GM10266 (cell line): ENCODE measurements at regions not wholly inside any gene's neighbourhood (a gene's known extent, or its start where the extent isn't known, plus 50 kb on each side); places are given as distances from the start of the nearest gene placed in this dataset.
"Not testable (repeated sequence)": the region's sequence is repeated elsewhere in the genome, so short reads cannot be mapped to it uniquely, and the experiment has no call there.

ENCODE experiments used
- DNase-seq: peaks from one replicate; pipeline ENCODE4 v3.0.0; 2012; ENCODE audit errors: extremely low spot score
- CTCF ChIP-seq: IDR thresholded peaks from 2 replicates; pipeline ENCODE4 v1.5.1; 2012; ENCODE audit warnings: mild to moderate bottlenecking, low read depth; ENCODE audit not compliant: control insufficient read depth, insufficient read depth; ENCODE audit errors: missing control alignments

- TF ChIP-seq CTCF, result no peak
- DNase-seq, result no peak
Observed at GRCh38 chr7:110557136-110557535, 533.8 kb upstream of the LRRN3 start.

DNA sequence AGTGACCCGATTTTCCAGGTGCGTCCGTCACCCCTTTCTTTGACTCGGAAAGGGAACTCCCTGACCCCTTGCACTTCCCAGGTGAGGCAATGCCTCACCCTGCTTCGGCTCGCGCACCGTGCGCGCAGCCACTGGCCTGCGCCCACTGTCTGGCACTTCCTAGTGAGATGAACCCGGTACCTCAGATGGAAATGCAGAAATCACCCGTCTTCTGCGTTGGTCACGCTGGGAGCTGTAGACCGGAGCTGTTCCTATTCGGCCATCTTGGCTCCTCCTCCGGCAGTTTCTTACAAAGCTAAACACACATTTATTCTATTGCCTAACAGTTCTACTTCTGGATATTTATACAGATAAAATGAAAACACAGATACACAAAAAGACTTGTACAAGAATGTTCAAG, 527.6 kb upstream of the LRRN3 start:
- DNase-seq, result not testable (repeated sequence)

DNA sequence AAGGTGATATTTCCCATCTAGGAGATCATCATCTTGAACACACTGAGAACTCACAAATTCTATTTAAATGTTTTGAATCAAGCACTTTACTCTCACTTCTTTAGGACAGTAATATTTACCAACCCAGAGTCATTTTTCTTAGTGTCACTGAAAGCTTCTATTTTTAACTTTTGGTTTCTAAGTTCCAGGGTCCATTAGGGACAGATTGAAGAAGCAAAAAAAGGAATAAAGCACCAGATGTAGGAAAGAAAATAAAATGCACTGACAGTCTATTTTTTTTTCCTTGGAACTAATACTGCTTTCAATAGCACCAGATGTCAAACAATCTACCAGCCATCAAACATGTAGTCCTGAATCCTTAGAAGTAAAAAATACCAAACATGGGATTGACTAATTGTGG, 526.7 kb upstream of the LRRN3 start:
- no peak for DNase-seq
- no peak for TF ChIP-seq CTCF

DNA sequence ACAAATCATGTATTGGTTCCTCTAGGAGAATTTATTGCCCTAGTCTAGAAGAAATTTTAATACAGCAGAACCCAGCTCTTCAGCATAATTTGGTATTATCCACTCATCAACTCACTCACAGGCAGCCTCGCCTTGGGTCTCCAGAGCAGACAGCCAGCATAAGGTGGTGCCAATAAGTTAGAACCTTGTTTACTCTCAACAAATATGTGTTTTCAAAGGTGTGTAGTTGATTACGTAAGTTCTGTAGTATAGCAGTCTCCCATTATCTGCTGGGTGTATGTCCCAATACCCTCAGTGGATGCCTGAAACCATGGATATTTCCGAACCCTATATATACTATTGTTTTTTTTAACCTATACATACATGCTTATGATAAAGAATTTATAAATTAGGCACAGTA, 522.5 kb upstream of the LRRN3 start:
- TF ChIP-seq CTCF, result no peak
- no peak for DNase-seq

GRCh38 chr7:110568932-110569331, 522.0 kb upstream of the LRRN3 start:
- no peak for DNase-seq
- no peak for TF ChIP-seq CTCF

- TF ChIP-seq CTCF, result no peak
- no peak for DNase-seq
Observed at GRCh38 chr7:110569486-110570205, 521.3 kb upstream of the LRRN3 start.

DNA sequence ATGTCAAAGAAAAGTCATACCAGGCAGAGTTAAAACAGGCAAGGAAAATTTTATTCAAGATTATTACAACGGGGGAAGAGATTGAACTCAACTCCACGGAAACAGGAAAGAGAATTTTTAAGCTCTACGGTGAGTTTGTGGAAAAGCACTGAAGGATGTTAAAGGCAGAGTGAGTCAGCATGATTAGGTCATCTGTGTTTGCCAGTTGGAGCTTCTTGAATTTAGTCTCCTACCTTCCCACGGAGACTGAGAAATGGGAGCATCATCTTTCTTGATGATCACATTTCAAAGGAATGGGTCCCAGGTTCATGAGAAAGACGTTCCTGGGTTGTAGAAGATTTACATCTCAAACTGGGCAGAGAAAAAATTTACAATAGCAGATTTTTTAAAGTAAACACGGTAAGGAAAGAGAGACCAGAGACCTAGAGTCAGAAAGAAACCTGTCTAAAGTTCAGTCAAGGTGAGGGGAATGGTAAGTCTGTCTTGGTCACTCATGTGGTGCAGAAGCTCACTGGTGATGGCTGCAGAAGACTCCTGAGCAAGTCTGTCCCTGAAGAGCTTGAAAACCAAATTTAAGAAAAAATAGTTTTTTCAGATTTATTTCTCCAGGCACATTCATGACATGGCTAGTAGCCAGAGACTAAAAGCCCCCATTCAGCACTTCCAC, 516.9 kb upstream of the LRRN3 start:
- TF ChIP-seq CTCF, result no peak
- DNase-seq, result no peak
